Fibroblast of lung (primary cell): ENCODE measurements at regions not wholly inside any gene's neighbourhood (a gene's known extent, or its start where the extent isn't known, plus 50 kb on each side); places are given as distances from the start of the nearest gene placed in this dataset.

Source experiments
- EZH2 ChIP-seq: IDR thresholded peaks from 2 replicates; pipeline ENCODE4 v1.5.1; 2012; ENCODE audit warnings: low read length, control low read depth, mild to moderate bottlenecking; ENCODE audit errors: missing control alignments
- TF ChIP-seq, protein P1 (sequence below), 2 donors: IDR thresholded peaks in 1 of 2; conservative IDR thresholded peaks in 1 of 2; 1 replicate in 1 of 2; 2 replicates in 1 of 2; pipeline ENCODE4 v1.5.1; 2011 to 2012; ENCODE audit warnings: low read length in 2 of 2, control low read depth in 1 of 2, inconsistent platforms in 1 of 2, low read depth in 1 of 2, mild to moderate bottlenecking in 1 of 2

DNA sequence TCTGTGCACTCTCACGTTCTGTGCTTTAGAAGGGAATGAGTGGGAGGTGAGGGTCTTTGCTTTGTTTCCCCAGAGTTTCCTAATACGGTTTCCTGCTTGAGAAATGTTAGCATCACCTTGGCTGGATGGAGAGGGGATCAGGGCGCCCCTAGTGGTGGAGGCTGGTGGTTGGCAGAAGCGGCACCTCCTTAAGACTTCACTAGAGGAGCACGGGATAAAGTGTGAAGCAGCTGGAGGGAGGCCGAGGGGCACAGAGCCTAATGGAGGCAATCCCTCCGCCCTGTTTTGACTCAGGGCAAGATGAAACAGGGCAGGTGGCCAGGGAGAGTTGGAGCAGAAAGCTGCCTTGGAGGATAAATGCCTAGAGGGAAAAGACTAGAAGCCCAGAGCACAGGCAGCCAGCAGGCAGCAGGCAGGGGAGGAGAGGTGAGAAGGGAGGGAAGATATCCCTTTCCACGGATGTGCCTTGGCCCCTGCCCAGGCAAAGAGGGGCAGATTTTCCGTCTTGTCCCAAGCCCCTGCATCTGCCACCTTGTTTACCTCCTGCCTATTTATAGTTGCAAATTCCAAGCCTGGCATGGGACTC is 56.0 kb upstream of the BTRC start:
- TF ChIP-seq, protein P1, sequence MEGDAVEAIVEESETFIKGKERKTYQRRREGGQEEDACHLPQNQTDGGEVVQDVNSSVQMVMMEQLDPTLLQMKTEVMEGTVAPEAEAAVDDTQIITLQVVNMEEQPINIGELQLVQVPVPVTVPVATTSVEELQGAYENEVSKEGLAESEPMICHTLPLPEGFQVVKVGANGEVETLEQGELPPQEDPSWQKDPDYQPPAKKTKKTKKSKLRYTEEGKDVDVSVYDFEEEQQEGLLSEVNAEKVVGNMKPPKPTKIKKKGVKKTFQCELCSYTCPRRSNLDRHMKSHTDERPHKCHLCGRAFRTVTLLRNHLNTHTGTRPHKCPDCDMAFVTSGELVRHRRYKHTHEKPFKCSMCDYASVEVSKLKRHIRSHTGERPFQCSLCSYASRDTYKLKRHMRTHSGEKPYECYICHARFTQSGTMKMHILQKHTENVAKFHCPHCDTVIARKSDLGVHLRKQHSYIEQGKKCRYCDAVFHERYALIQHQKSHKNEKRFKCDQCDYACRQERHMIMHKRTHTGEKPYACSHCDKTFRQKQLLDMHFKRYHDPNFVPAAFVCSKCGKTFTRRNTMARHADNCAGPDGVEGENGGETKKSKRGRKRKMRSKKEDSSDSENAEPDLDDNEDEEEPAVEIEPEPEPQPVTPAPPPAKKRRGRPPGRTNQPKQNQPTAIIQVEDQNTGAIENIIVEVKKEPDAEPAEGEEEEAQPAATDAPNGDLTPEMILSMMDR (conservative IDR thresholded peaks at IDR 0.05 in 1 of 2, IDR thresholded peaks at IDR 0.05 in 1 of 2; ENCODE audit: low read depth in 1 of 2, low read length in 2 of 2), result peak; percentile 58 to 91
- no peak for TF ChIP-seq EZH2
